ENCODE measurements at regions not wholly inside any gene's neighbourhood (a gene's known extent, or its start where the extent isn't known, plus 50 kb on each side); places are given as distances from the start of the nearest gene placed in this dataset.

DNA sequence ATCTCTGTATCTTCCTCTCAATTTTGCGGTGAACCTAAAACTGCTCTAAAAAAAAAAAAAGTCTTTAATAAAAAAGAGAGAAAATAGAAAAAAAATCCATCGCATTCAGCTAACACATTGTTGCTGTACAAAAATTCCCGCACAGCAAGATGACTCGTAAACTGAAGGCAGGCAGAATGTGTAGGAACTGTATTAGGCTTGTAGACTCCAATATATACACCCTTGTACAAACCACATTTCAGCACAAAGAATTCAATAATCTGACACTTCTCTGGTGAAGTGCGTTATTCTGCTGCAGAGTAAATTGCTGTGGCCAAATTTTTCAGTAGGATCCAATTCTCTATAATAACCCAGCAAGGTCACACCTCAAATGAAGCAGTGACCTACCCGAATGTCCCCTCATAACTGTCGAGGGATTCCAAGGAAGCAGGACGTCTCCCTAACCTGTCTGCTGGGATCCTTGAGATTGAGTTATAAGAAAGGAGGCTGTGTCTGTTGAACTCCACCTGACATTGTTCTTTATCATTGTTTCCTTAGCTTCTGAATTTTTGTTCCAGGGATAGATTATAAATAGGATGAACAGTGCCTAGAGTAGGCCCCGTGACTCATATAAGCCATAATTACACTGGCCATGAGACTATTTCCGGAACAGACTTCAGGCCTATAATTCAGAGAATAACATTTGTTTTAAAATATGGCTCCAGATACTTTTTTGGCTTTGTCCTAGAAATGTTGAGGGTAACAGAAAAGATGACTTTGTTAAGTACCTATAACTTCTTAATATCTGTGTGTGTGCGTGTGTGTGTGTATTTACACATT is 348.3 kb downstream of the PCDH7 start (continued):
- TF ChIP-seq POLR2AphosphoS5 (IDR thresholded peaks at IDR 0.05; ENCODE audit: low read depth, low read length) = no peak
- TF ChIP-seq, protein P1, sequence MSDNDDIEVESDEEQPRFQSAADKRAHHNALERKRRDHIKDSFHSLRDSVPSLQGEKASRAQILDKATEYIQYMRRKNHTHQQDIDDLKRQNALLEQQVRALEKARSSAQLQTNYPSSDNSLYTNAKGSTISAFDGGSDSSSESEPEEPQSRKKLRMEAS (IDR thresholded peaks at IDR 0.05) = no peak
- TF ChIP-seq TAF7 (optimal IDR thresholded peaks at IDR 0.05; ENCODE audit: borderline replicate concordance, low read depth, low read length) = no peak
- TF ChIP-seq ASH2L (IDR thresholded peaks at IDR 0.05; ENCODE audit: low read length) = no peak
